ENCODE measurements at regions not wholly inside any gene's neighbourhood (a gene's known extent, or its start where the extent isn't known, plus 50 kb on each side); places are given as distances from the start of the nearest gene placed in this dataset.

- DNase-seq (ENCODE audit: extremely low read depth in 1 of 2, low read depth in 1 of 2): no peak
Measured at GRCh38 chr9:16153741-16154140, 600.9 kb downstream of the CCDC171 start.

GRCh38 chr9:16154521-16155078 is 601.8 kb downstream of the CCDC171 start:
- peak in 1 of 2 donors; percentile 15 for DNase-seq (ENCODE audit: extremely low read depth in 1 of 2, low read depth in 1 of 2)

GRCh38 chr9:16155878-16156277 is 603.0 kb downstream of the CCDC171 start:
- DNase-seq (ENCODE audit: extremely low read depth in 1 of 2, low read depth in 1 of 2): no peak

- DNase-seq (ENCODE audit: extremely low read depth in 1 of 2, low read depth in 1 of 2): no peak
Measured at GRCh38 chr9:16157216-16157615, 604.4 kb downstream of the CCDC171 start.

GRCh38 chr9:16157651-16158050 is 604.8 kb downstream of the CCDC171 start:
- no peak for DNase-seq (ENCODE audit: extremely low read depth in 1 of 2, low read depth in 1 of 2)

- no peak for DNase-seq (ENCODE audit: extremely low read depth in 1 of 2, low read depth in 1 of 2)
Measured at GRCh38 chr9:16158093-16158492, 605.2 kb downstream of the CCDC171 start.

GRCh38 chr9:16161483-16161882 is 608.6 kb downstream of the CCDC171 start:
- DNase-seq (ENCODE audit: extremely low read depth in 1 of 2, low read depth in 1 of 2): no peak

GRCh38 chr9:16170119-16170518 is 617.3 kb downstream of the CCDC171 start:
- no peak for DNase-seq (ENCODE audit: extremely low read depth in 1 of 2, low read depth in 1 of 2)

- DNase-seq (ENCODE audit: extremely low read depth in 1 of 2, low read depth in 1 of 2): no peak
Measured at GRCh38 chr9:16171911-16172310, 619.1 kb downstream of the CCDC171 start.

- no peak for DNase-seq (ENCODE audit: extremely low read depth in 1 of 2, low read depth in 1 of 2)
Measured at GRCh38 chr9:16172796-16173195, 620.0 kb downstream of the CCDC171 start.

GRCh38 chr9:16174915-16175314 is 622.1 kb downstream of the CCDC171 start:
- no peak for DNase-seq (ENCODE audit: extremely low read depth in 1 of 2, low read depth in 1 of 2)

GRCh38 chr9:16175461-16175860 is 622.6 kb downstream of the CCDC171 start:
- DNase-seq (ENCODE audit: extremely low read depth in 1 of 2, low read depth in 1 of 2): no peak

- DNase-seq (ENCODE audit: extremely low read depth in 1 of 2, low read depth in 1 of 2): no peak
Measured at GRCh38 chr9:16178294-16178693, 625.5 kb downstream of the CCDC171 start.

GRCh38 chr9:16179566-16179965 is 626.7 kb downstream of the CCDC171 start:
- peak in 1 of 2 donors; percentile 11 for DNase-seq (ENCODE audit: extremely low read depth in 1 of 2, low read depth in 1 of 2)

- no peak for DNase-seq (ENCODE audit: extremely low read depth in 1 of 2, low read depth in 1 of 2)
Measured at GRCh38 chr9:16180091-16180490, 627.2 kb downstream of the CCDC171 start.

- no peak for DNase-seq (ENCODE audit: extremely low read depth in 1 of 2, low read depth in 1 of 2)
Measured at GRCh38 chr9:16180546-16180945, 627.7 kb downstream of the CCDC171 start.

GRCh38 chr9:16181539-16181938 is 628.7 kb downstream of the CCDC171 start:
- no peak for DNase-seq (ENCODE audit: extremely low read depth in 1 of 2, low read depth in 1 of 2)

- DNase-seq (ENCODE audit: extremely low read depth in 1 of 2, low read depth in 1 of 2): no peak
Measured at GRCh38 chr9:16182784-16183183, 629.9 kb downstream of the CCDC171 start.

GRCh38 chr9:16184964-16185646 is 632.3 kb downstream of the CCDC171 start:
- no peak for DNase-seq (ENCODE audit: extremely low read depth in 1 of 2, low read depth in 1 of 2)

- DNase-seq (ENCODE audit: extremely low read depth in 1 of 2, low read depth in 1 of 2): no peak
Measured at GRCh38 chr9:16191191-16191590, 638.3 kb downstream of the CCDC171 start.

- DNase-seq (ENCODE audit: extremely low read depth in 1 of 2, low read depth in 1 of 2): peak in 1 of 2 donors; percentile 28
Measured at GRCh38 chr9:16191691-16192402, 639.0 kb downstream of the CCDC171 start.

- no peak for DNase-seq (ENCODE audit: extremely low read depth in 1 of 2, low read depth in 1 of 2)
Measured at GRCh38 chr9:16192403-16193017, 639.7 kb downstream of the CCDC171 start.
